SK-N-SH treated with all-trans-retinoic acid at 6 μM for 48 hours (cell line): ENCODE measurements at regions not wholly inside any gene's neighbourhood (a gene's known extent, or its start where the extent isn't known, plus 50 kb on each side); places are given as distances from the start of the nearest gene placed in this dataset.

Experiments used
- ATAC-seq: fragments of 200-7000 bp; cut with Tn5 transposase; 3 replicates; pipeline ENCODE4 v1.9.1; 2020; ENCODE audit warnings: mild to moderate bottlenecking, moderate library complexity
- ARNTL ChIP-seq: fragments of 450-650 bp; formaldehyde crosslinking; IDR thresholded peaks from 2 replicates; pipeline ENCODE4 v1.5.0; 2020; ENCODE audit warnings: low read depth, mild to moderate bottlenecking, moderate library complexity, borderline replicate concordance
- BACH2 ChIP-seq: fragments of 250-450 bp; sonication (Bioruptor Pico); IDR thresholded peaks from 2 replicates; pipeline ENCODE4 v1.9.0; 2021; ENCODE audit warnings: mild to moderate bottlenecking, borderline replicate concordance
- CREB5 ChIP-seq: fragments of 250-450 bp; sonication (Bioruptor Pico); IDR thresholded peaks from 2 replicates; pipeline ENCODE4 v1.5.1; 2020; ENCODE audit warnings: low read depth, mild to moderate bottlenecking, moderate library complexity
- CSDC2 ChIP-seq: fragments of 250-450 bp; sonication (Bioruptor Pico); IDR thresholded peaks from 2 replicates; pipeline ENCODE4 v1.5.0; 2020; ENCODE audit warnings: mild to moderate bottlenecking, moderate library complexity
- ESRRG ChIP-seq: fragments of 250-450 bp; sonication (Bioruptor Pico); IDR thresholded peaks from 2 replicates; pipeline ENCODE4 v1.6.1; 2021; ENCODE audit warnings: mild to moderate bottlenecking
- GLIS3 ChIP-seq: fragments of 250-450 bp; sonication (Bioruptor Pico); IDR thresholded peaks from 2 replicates; pipeline ENCODE4 v1.5.0; 2020; ENCODE audit warnings: mild to moderate bottlenecking, moderate library complexity
- ISL1 ChIP-seq: fragments of 250-450 bp; sonication (Bioruptor Pico); IDR thresholded peaks from 2 replicates; pipeline ENCODE4 v2.1.2; 2022; ENCODE audit warnings: mild to moderate bottlenecking, moderate library complexity
- OSR1 ChIP-seq: fragments of 250-450 bp; sonication (Bioruptor Pico); IDR thresholded peaks from 2 replicates; pipeline ENCODE4 v1.8.0; 2022; ENCODE audit warnings: moderate library complexity, mild to moderate bottlenecking, inconsistent platforms
- POU6F1 ChIP-seq: fragments of 250-450 bp; sonication (Bioruptor Pico); IDR thresholded peaks from 2 replicates; pipeline ENCODE4 v1.8.0; 2021; ENCODE audit warnings: low read depth, mild to moderate bottlenecking, moderate library complexity, borderline replicate concordance
- PPARA ChIP-seq: fragments of 250-450 bp; sonication (Bioruptor Pico); IDR thresholded peaks from 2 replicates; pipeline ENCODE4 v1.5.0; 2020; ENCODE audit warnings: mild to moderate bottlenecking, borderline replicate concordance
- RARB ChIP-seq: fragments of 250-450 bp; sonication (Bioruptor Pico); IDR thresholded peaks from 2 replicates; pipeline ENCODE4 v1.8.0; 2021; ENCODE audit warnings: mild to moderate bottlenecking, moderate library complexity
- SNAI2 ChIP-seq: fragments of 250-450 bp; sonication (Bioruptor Pico); IDR thresholded peaks from 2 replicates; pipeline ENCODE4 v1.5.0; 2020; ENCODE audit warnings: mild to moderate bottlenecking, moderate library complexity
- TCF4 ChIP-seq: fragments of 250-450 bp; sonication (Bioruptor Pico); IDR thresholded peaks from 2 replicates; pipeline ENCODE4 v1.8.0; 2021; ENCODE audit warnings: mild to moderate bottlenecking, moderate library complexity, borderline replicate concordance
- TOX ChIP-seq: fragments of 250-450 bp; sonication (Bioruptor Pico); IDR thresholded peaks from 2 replicates; pipeline ENCODE4 v1.8.0; 2021; ENCODE audit warnings: mild to moderate bottlenecking, moderate library complexity, borderline replicate concordance
- ZC3H10 ChIP-seq: fragments of 250-450 bp; sonication (Bioruptor Pico); IDR thresholded peaks from 2 replicates; pipeline ENCODE4 v1.5.1; 2021; ENCODE audit warnings: mild to moderate bottlenecking, moderate library complexity
- ZFP3 ChIP-seq: fragments of 250-450 bp; sonication (Bioruptor Pico); IDR thresholded peaks from 2 replicates; pipeline ENCODE4 v1.5.0; 2020; ENCODE audit warnings: mild to moderate bottlenecking, moderate library complexity
- ZFP30 ChIP-seq: fragments of 450-650 bp; formaldehyde crosslinking; IDR thresholded peaks from 2 replicates; pipeline ENCODE4 v1.5.0; 2022; ENCODE audit warnings: mild to moderate bottlenecking, moderate library complexity
- ZNF565 ChIP-seq: fragments of 450-650 bp; formaldehyde crosslinking; conservative IDR thresholded peaks from 2 replicates; pipeline ENCODE4 v1.5.0; 2020; ENCODE audit warnings: low read depth, mild to moderate bottlenecking, moderate library complexity
- ZNF8 ChIP-seq: fragments of 450-650 bp; formaldehyde crosslinking; IDR thresholded peaks from 2 replicates; pipeline ENCODE4 v1.5.0; 2020; ENCODE audit warnings: mild to moderate bottlenecking, moderate library complexity
- TF ChIP-seq, protein P1 (sequence below): fragments of 250-450 bp; sonication (Bioruptor Pico); IDR thresholded peaks from 2 replicates; pipeline ENCODE4 v1.8.0; 2020; ENCODE audit warnings: mild to moderate bottlenecking, moderate library complexity, borderline replicate concordance
- TF ChIP-seq, protein P2 (sequence below): fragments of 250-450 bp; sonication (Bioruptor Pico); IDR thresholded peaks from 2 replicates; pipeline ENCODE4 v1.5.1; 2021; ENCODE audit warnings: mild to moderate bottlenecking, moderate library complexity
- TF ChIP-seq, protein P3 (sequence below): fragments of 250-450 bp; sonication (Bioruptor Pico); IDR thresholded peaks from 2 replicates; pipeline ENCODE4 v1.5.0; 2020; ENCODE audit warnings: mild to moderate bottlenecking, moderate library complexity

- no peak for TF ChIP-seq ARNTL (CRISPR knock-in tag)
- no peak for TF ChIP-seq ZFP30 (CRISPR knock-in tag)
- TF ChIP-seq, protein P1, sequence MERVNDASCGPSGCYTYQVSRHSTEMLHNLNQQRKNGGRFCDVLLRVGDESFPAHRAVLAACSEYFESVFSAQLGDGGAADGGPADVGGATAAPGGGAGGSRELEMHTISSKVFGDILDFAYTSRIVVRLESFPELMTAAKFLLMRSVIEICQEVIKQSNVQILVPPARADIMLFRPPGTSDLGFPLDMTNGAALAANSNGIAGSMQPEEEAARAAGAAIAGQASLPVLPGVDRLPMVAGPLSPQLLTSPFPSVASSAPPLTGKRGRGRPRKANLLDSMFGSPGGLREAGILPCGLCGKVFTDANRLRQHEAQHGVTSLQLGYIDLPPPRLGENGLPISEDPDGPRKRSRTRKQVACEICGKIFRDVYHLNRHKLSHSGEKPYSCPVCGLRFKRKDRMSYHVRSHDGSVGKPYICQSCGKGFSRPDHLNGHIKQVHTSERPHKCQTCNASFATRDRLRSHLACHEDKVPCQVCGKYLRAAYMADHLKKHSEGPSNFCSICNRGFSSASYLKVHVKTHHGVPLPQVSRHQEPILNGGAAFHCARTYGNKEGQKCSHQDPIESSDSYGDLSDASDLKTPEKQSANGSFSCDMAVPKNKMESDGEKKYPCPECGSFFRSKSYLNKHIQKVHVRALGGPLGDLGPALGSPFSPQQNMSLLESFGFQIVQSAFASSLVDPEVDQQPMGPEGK = no peak
- no peak for TF ChIP-seq POU6F1 (CRISPR knock-in tag)
- TF ChIP-seq ZC3H10 (CRISPR knock-in tag) = no peak
- TF ChIP-seq, protein P2, sequence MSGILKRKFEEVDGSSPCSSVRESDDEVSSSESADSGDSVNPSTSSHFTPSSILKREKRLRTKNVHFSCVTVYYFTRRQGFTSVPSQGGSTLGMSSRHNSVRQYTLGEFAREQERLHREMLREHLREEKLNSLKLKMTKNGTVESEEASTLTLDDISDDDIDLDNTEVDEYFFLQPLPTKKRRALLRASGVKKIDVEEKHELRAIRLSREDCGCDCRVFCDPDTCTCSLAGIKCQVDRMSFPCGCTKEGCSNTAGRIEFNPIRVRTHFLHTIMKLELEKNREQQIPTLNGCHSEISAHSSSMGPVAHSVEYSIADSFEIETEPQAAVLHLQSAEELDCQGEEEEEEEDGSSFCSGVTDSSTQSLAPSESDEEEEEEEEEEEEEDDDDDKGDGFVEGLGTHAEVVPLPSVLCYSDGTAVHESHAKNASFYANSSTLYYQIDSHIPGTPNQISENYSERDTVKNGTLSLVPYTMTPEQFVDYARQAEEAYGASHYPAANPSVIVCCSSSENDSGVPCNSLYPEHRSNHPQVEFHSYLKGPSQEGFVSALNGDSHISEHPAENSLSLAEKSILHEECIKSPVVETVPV = no peak
- TF ChIP-seq PPARA (CRISPR knock-in tag) = no peak
- ATAC-seq = peak; percentile 65
These were observed 191.1 kb upstream of the DMRT1 start for GRCh38 chr9:650362-650761.

GRCh38 chr9:651371-651770 is 190.1 kb upstream of the DMRT1 start:
- TF ChIP-seq RARB (CRISPR knock-in tag) = no peak
- no peak for TF ChIP-seq TOX (CRISPR knock-in tag)
- TF ChIP-seq ZFP30 (CRISPR knock-in tag) = no peak
- TF ChIP-seq ZNF8 (CRISPR knock-in tag) = no peak
- TF ChIP-seq GLIS3 (CRISPR knock-in tag) = no peak
- no peak for TF ChIP-seq ZNF565 (CRISPR knock-in tag)
- TF ChIP-seq ESRRG (CRISPR knock-in tag) = no peak
- TF ChIP-seq CSDC2 (CRISPR knock-in tag) = no peak
- TF ChIP-seq SNAI2 (CRISPR knock-in tag) = no peak
- no peak for TF ChIP-seq ZFP3 (CRISPR knock-in tag)
- TF ChIP-seq, protein P2 = no peak
- ATAC-seq = no peak

DNA sequence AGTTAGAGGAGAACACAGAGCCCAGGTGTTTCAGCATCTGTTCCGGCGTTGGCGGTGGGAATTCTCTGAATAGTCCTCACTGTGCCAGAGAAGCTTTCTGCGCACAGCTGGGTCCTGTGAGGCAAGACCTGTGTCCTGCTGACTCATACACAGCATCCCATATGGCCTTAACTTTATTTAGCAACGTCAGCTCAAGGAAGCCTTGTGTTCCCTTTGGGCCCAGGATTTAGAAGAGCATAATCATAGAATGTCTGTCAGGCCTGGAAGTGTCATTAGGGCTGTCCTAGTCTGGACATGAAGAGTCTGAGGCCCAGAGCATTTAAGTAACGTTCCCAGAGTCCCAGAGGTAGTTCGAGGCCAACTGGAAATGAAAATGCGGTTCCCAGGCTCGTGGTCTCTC is 188.6 kb upstream of the DMRT1 start:
- TF ChIP-seq, protein P1 = no peak

GRCh38 chr9:653421-653820 is 188.1 kb upstream of the DMRT1 start:
- no peak for ATAC-seq
- TF ChIP-seq ESRRG (CRISPR knock-in tag) (no peak), CREB5 (CRISPR knock-in tag) (no peak), CSDC2 (CRISPR knock-in tag) (no peak), OSR1 (CRISPR knock-in tag) (no peak), BACH2 (CRISPR knock-in tag) (no peak), RARB (CRISPR knock-in tag) (no peak), ZFP30 (CRISPR knock-in tag) (no peak), ZFP3 (CRISPR knock-in tag) (no peak), ISL1 (CRISPR knock-in tag) (no peak), ARNTL (CRISPR knock-in tag) (no peak), TCF4 (no peak)
- TF ChIP-seq, protein P2 = no peak
- TF ChIP-seq, protein P3, sequence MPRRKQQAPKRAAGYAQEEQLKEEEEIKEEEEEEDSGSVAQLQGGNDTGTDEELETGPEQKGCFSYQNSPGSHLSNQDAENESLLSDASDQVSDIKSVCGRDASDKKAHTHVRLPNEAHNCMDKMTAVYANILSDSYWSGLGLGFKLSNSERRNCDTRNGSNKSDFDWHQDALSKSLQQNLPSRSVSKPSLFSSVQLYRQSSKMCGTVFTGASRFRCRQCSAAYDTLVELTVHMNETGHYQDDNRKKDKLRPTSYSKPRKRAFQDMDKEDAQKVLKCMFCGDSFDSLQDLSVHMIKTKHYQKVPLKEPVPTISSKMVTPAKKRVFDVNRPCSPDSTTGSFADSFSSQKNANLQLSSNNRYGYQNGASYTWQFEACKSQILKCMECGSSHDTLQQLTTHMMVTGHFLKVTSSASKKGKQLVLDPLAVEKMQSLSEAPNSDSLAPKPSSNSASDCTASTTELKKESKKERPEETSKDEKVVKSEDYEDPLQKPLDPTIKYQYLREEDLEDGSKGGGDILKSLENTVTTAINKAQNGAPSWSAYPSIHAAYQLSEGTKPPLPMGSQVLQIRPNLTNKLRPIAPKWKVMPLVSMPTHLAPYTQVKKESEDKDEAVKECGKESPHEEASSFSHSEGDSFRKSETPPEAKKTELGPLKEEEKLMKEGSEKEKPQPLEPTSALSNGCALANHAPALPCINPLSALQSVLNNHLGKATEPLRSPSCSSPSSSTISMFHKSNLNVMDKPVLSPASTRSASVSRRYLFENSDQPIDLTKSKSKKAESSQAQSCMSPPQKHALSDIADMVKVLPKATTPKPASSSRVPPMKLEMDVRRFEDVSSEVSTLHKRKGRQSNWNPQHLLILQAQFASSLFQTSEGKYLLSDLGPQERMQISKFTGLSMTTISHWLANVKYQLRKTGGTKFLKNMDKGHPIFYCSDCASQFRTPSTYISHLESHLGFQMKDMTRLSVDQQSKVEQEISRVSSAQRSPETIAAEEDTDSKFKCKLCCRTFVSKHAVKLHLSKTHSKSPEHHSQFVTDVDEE = no peak

More for the DNA sequence above, 188.6 kb upstream of the DMRT1 start:
- ATAC-seq = no peak
